ENCODE measurements at regions not wholly inside any gene's neighbourhood (a gene's known extent, or its start where the extent isn't known, plus 50 kb on each side); places are given as distances from the start of the nearest gene placed in this dataset.

DNA sequence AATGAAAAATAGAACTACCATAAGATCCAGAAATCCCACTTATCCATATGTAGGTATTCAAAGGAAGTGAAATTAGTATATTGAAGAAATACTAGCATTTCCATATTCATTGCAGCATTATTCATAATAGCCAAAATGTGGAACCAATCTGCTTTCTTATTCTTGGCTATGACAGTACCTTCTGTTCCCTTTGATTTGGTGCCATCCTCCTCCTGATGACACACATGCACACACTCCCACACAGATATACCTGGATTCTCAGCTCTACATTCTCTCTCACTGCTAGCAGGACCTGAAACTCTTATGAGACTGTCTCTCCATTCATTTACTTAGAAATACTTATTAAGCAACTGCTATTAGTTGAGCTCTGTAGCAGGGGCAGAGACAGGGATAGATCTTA is 582.6 kb upstream of the TENM4 start:
- H3K27ac ChIP-seq = no peak overlapping the region
- in situ Hi-C loops (cut with HindIII; ENCODE audit: low pct_ligation_motif_present, low sequenced_read_pairs) = no loop called here
- DNase-seq = no peak
- no peaks in the 10 kb centered on the region for H3K27me3 ChIP-seq (replicated peaks)
- no peak overlapping the region for H3K4me3 ChIP-seq (ENCODE audit: low read depth, low read length)
- TF ChIP-seq, protein P1, sequence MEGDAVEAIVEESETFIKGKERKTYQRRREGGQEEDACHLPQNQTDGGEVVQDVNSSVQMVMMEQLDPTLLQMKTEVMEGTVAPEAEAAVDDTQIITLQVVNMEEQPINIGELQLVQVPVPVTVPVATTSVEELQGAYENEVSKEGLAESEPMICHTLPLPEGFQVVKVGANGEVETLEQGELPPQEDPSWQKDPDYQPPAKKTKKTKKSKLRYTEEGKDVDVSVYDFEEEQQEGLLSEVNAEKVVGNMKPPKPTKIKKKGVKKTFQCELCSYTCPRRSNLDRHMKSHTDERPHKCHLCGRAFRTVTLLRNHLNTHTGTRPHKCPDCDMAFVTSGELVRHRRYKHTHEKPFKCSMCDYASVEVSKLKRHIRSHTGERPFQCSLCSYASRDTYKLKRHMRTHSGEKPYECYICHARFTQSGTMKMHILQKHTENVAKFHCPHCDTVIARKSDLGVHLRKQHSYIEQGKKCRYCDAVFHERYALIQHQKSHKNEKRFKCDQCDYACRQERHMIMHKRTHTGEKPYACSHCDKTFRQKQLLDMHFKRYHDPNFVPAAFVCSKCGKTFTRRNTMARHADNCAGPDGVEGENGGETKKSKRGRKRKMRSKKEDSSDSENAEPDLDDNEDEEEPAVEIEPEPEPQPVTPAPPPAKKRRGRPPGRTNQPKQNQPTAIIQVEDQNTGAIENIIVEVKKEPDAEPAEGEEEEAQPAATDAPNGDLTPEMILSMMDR (IDR thresholded peaks at IDR 0.05; ENCODE audit: low read depth, low read length, missing control alignments) = no peak
- no peaks in the 10 kb centered on the region for H3K36me3 ChIP-seq (replicated peaks)

DNA sequence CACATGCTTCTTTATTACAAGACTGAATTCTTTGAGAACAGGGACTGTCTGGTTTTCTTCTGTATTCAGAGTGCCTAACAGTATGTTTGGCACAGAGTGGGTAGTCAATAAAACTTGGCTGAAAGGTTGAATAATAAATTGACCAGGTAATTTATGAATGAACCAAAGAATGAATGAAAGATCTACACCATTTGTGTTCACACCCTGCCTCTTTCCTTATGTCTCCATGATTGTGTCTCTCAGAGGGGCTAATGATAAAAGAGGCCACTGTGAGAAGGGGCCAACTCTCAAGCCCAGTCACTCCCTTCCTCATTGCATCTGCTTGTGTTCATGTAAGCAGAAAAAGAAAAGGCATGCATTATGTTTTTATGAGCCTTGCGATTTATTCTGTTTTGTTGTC is 569.7 kb upstream of the TENM4 start:
- no peak overlapping the region for H3K4me3 ChIP-seq (ENCODE audit: low read depth, low read length)
- DNase-seq = no peak
- no peaks in the 10 kb centered on the region for H3K27me3 ChIP-seq (replicated peaks)
- no peaks in the 10 kb centered on the region for H3K36me3 ChIP-seq (replicated peaks)
- no peak overlapping the region for H3K27ac ChIP-seq
- TF ChIP-seq, protein P1 (IDR thresholded peaks at IDR 0.05; ENCODE audit: low read depth, low read length, missing control alignments) = no peak
- in situ Hi-C loops (cut with HindIII; ENCODE audit: low pct_ligation_motif_present, low sequenced_read_pairs) = no loop called here

DNA sequence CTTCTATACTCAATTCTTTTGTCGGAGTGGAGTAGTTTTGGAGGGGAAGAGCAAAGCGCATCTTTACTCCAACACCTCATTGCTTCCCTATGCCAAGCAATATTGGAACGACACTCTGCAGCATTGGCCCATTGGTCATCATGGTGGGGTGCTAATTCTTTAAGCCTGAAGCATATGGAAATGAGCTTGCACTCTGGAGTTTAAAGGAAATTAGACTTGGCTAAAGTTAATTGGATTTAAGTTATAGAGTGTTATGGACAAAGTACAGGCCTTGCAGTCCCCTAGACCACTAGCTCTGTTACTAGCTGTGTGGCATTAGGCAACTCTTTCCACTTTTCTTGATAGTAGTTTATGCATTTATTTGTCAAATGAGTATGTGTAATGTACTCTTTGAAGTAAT is 568.3 kb upstream of the TENM4 start:
- in situ Hi-C loops (cut with HindIII; ENCODE audit: low pct_ligation_motif_present, low sequenced_read_pairs) = no loop called here
- no peaks in the 10 kb centered on the region for H3K36me3 ChIP-seq (replicated peaks)
- DNase-seq = no peak
- H3K4me3 ChIP-seq (ENCODE audit: low read depth, low read length) = no peak overlapping the region
- TF ChIP-seq, protein P1 (IDR thresholded peaks at IDR 0.05; ENCODE audit: low read depth, low read length, missing control alignments) = no peak
- H3K27ac ChIP-seq = no peak overlapping the region
- no peaks in the 10 kb centered on the region for H3K27me3 ChIP-seq (replicated peaks)

DNA sequence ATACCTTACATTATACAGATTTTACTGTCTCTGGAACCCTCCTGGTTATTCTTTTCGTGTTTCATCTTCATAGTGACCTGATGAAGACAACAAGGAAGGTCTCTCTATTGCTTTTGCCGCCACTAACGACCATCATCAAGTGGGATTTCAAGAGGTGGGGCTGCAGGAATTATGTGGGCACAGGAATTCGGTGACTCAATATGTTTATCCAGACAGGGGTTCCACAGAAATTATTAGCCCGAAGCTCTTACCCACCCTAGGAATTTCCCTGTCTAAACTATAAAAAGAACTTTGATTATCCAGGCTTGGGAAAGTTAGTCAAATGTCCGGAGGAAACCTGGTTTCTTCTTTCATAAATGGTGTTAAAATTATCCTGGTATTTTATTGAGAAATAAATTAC is 566.8 kb upstream of the TENM4 start:
- Histone ChIP-seq H3K36me3 (replicated peaks) (no peaks in the 10 kb centered on the region), H3K27me3 (replicated peaks) (no peaks in the 10 kb centered on the region), H3K4me3 (ENCODE audit: low read depth, low read length) (no peak overlapping the region), H3K27ac (no peak overlapping the region)
- TF ChIP-seq, protein P1 (IDR thresholded peaks at IDR 0.05; ENCODE audit: low read depth, low read length, missing control alignments) = no peak
- in situ Hi-C loops (cut with HindIII; ENCODE audit: low pct_ligation_motif_present, low sequenced_read_pairs) = no loop called here
- DNase-seq = no peak

DNA sequence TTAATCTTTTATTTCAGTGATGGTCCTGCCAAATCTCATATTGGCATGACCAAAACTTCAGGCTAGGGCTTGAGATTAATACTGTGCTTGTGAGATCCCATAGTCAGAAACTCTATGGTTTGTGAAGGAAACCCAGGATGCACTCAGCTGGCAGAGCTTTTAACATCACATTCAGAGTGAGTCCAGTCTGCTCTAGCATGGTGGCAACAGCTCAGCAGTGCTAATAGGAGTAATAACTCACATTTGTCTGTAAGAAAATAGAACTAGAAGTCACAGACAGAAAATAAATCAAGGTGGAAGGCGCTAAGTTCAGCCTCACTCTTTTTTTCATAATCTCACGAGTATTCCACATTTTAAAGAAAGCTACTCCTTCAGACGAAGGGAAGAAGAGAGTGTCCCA is 549.3 kb upstream of the TENM4 start:
- Histone ChIP-seq H3K27ac (no peak overlapping the region), H3K4me3 (ENCODE audit: low read depth, low read length) (no peak overlapping the region), H3K36me3 (replicated peaks) (no peaks in the 10 kb centered on the region), H3K27me3 (replicated peaks) (no peaks in the 10 kb centered on the region)
- no peak for DNase-seq
- TF ChIP-seq, protein P1 (IDR thresholded peaks at IDR 0.05; ENCODE audit: low read depth, low read length, missing control alignments) = no peak
- in situ Hi-C loops (cut with HindIII; ENCODE audit: low pct_ligation_motif_present, low sequenced_read_pairs) = no loop called here

DNA sequence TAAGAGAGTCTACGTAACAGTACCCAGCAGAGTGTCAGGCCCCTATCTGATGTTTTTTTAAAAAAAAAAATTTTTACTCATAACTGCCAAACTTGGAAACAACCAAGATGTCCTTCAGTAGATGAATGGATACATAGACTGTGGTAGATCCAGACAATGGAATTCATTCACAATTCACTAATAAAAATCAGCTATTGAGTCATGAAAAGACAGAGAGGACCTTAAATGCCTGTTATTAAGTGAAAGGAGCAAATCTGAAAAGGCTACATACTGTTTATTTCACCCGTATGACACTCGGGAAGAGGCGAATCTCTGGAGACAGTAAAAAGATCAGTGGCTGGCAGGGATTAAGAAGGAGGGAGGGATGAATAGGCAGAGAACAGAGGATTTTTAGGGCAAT is 541.4 kb upstream of the TENM4 start:
- TF ChIP-seq, protein P1 (IDR thresholded peaks at IDR 0.05; ENCODE audit: low read depth, low read length, missing control alignments) = no peak
- no peaks in the 10 kb centered on the region for H3K27me3 ChIP-seq (replicated peaks)
- H3K4me3 ChIP-seq (ENCODE audit: low read depth, low read length) = no peak overlapping the region
- H3K27ac ChIP-seq = no peak overlapping the region
- in situ Hi-C loops (cut with HindIII; ENCODE audit: low pct_ligation_motif_present, low sequenced_read_pairs) = no loop called here
- H3K36me3 ChIP-seq (replicated peaks) = no peaks in the 10 kb centered on the region
- DNase-seq = no peak

All from brain microvascular endothelial cell (primary cell).